A549 (cell line): ENCODE measurements at regions not wholly inside any gene's neighbourhood (a gene's known extent, or its start where the extent isn't known, plus 50 kb on each side); places are given as distances from the start of the nearest gene placed in this dataset.

Experiments
- POLR2A ChIP-seq: IDR thresholded peaks from 2 replicates; pipeline ENCODE4 v1.6.1; 2012; ENCODE audit warnings: mild to moderate bottlenecking, low read length
- TF ChIP-seq, protein P1 (sequence below): fragments of >200 bp; sonication (Bioruptor Twin); formaldehyde crosslinking; IDR thresholded peaks from 3 replicates; pipeline ENCODE4 v1.5.1; 2016

DNA sequence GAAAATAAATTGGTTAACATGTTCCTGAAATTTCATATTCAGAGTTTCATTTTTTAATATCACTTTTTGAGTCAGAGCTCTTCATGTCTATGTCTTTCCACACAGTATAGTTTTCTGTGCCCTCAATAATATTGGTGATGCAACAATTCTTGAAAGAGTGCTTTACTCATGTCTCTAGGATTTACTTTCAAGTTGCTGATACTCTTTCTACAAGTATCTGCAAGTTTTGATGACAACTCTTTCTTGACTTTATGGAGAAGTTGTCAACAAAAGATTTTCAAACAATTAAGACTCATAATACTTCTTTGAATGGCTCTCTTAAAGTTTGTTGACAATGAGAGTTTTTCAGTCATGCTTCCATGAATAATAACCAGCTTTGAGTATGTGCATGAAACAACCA lies 561.7 kb downstream of the DIAPH3 start:
- no peak for TF ChIP-seq POLR2A
- TF ChIP-seq, protein P1, sequence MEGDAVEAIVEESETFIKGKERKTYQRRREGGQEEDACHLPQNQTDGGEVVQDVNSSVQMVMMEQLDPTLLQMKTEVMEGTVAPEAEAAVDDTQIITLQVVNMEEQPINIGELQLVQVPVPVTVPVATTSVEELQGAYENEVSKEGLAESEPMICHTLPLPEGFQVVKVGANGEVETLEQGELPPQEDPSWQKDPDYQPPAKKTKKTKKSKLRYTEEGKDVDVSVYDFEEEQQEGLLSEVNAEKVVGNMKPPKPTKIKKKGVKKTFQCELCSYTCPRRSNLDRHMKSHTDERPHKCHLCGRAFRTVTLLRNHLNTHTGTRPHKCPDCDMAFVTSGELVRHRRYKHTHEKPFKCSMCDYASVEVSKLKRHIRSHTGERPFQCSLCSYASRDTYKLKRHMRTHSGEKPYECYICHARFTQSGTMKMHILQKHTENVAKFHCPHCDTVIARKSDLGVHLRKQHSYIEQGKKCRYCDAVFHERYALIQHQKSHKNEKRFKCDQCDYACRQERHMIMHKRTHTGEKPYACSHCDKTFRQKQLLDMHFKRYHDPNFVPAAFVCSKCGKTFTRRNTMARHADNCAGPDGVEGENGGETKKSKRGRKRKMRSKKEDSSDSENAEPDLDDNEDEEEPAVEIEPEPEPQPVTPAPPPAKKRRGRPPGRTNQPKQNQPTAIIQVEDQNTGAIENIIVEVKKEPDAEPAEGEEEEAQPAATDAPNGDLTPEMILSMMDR, result no peak
